CD4-positive, alpha-beta T cell treated with Interleukin-21 for 1 hour (primary cell): ENCODE measurements at regions not wholly inside any gene's neighbourhood (a gene's known extent, or its start where the extent isn't known, plus 50 kb on each side); places are given as distances from the start of the nearest gene placed in this dataset.
"Not testable (repeated sequence)": the region's sequence is repeated elsewhere in the genome, so short reads cannot be mapped to it uniquely, and the experiment has no call there.

ENCODE experiments used
- DNase-seq: peaks from one replicate; pipeline ENCODE4 v3.0.0-alpha.2; 2020

- DNase-seq, result no peak
Observed at GRCh38 chr18:54662986-54663385, 71.9 kb downstream of the DYNAP start.

- DNase-seq, result not testable (repeated sequence)
Observed at GRCh38 chr18:54669701-54670100, 78.7 kb downstream of the DYNAP start.

- DNase-seq, result peak; percentile 38
Observed at GRCh38 chr18:54671291-54671881, 80.3 kb downstream of the DYNAP start.

GRCh38 chr18:54672109-54672508 is 81.1 kb downstream of the DYNAP start:
- no peak for DNase-seq

GRCh38 chr18:54672846-54673475 is 81.9 kb downstream of the DYNAP start:
- DNase-seq, result no peak

GRCh38 chr18:54673936-54674335 is 82.9 kb downstream of the DYNAP start:
- no peak for DNase-seq

GRCh38 chr18:54675076-54675475 is 84.0 kb downstream of the DYNAP start:
- DNase-seq, result no peak

- peak; percentile 40 for DNase-seq
Observed at GRCh38 chr18:54679318-54680149, 88.5 kb downstream of the DYNAP start.

- no peak for DNase-seq
Observed at GRCh38 chr18:54684784-54685183, 93.7 kb downstream of the DYNAP start.

GRCh38 chr18:54689319-54689718 is 98.3 kb downstream of the DYNAP start:
- DNase-seq, result no peak

GRCh38 chr18:54690198-54690597 is 99.2 kb downstream of the DYNAP start:
- DNase-seq, result no peak

GRCh38 chr18:54692463-54692862 is 101.4 kb downstream of the DYNAP start:
- no peak for DNase-seq

- DNase-seq, result no peak
Observed at GRCh38 chr18:54696616-54697293, 105.7 kb downstream of the DYNAP start.

- DNase-seq, result no peak
Observed at GRCh38 chr18:54700580-54700979, 109.5 kb downstream of the DYNAP start.

- no peak for DNase-seq
Observed at GRCh38 chr18:54702686-54703085, 111.6 kb downstream of the DYNAP start.

- DNase-seq, result no peak
Observed at GRCh38 chr18:54710074-54710899, 118.0 kb upstream of the RAB27B start.

- DNase-seq, result no peak
Observed at GRCh38 chr18:54710900-54711281, 117.4 kb upstream of the RAB27B start.

- no peak for DNase-seq
Observed at GRCh38 chr18:54712306-54712705, 116.0 kb upstream of the RAB27B start.

- DNase-seq, result no peak
Observed at GRCh38 chr18:54712758-54713157, 115.5 kb upstream of the RAB27B start.

GRCh38 chr18:54713386-54713785 is 114.9 kb upstream of the RAB27B start:
- DNase-seq, result no peak

GRCh38 chr18:54714851-54715250 is 113.4 kb upstream of the RAB27B start:
- DNase-seq, result no peak

- no peak for DNase-seq
Observed at GRCh38 chr18:54716586-54716985, 111.7 kb upstream of the RAB27B start.
